A172 (cell line): ENCODE measurements at regions not wholly inside any gene's neighbourhood (a gene's known extent, or its start where the extent isn't known, plus 50 kb on each side); places are given as distances from the start of the nearest gene placed in this dataset.

ENCODE experiments used
- DNase-seq: peaks from one replicate; pipeline ENCODE4 v3.0.0-alpha.2; 2015; ENCODE audit warnings: low spot score

- no peak for DNase-seq
Measured at GRCh38 chr12:34376133-34376799, 354.0 kb downstream of the ALG10 start.

GRCh38 chr12:34377243-34378035 is 355.1 kb downstream of the ALG10 start:
- no peak for DNase-seq

- no peak for DNase-seq
Measured at GRCh38 chr12:34379142-34379541, 356.8 kb downstream of the ALG10 start.

GRCh38 chr12:34384693-34385092 is 362.4 kb downstream of the ALG10 start:
- DNase-seq: no peak

- no peak for DNase-seq
Measured at GRCh38 chr12:34386016-34386415, 363.7 kb downstream of the ALG10 start.

- no peak for DNase-seq
Measured at GRCh38 chr12:34386621-34387255, 364.4 kb downstream of the ALG10 start.

- no peak for DNase-seq
Measured at GRCh38 chr12:34387711-34388635, 365.7 kb downstream of the ALG10 start.

GRCh38 chr12:34388636-34389377 is 366.5 kb downstream of the ALG10 start:
- DNase-seq: no peak

- no peak for DNase-seq
Measured at GRCh38 chr12:34389378-34390170, 367.3 kb downstream of the ALG10 start.

- no peak for DNase-seq
Measured at GRCh38 chr12:34390171-34390841, 368.0 kb downstream of the ALG10 start.

GRCh38 chr12:34390846-34391700 is 368.8 kb downstream of the ALG10 start:
- DNase-seq: no peak

- DNase-seq: no peak
Measured at GRCh38 chr12:34391771-34392581, 369.7 kb downstream of the ALG10 start.

GRCh38 chr12:34392741-34393085 is 370.4 kb downstream of the ALG10 start:
- no peak for DNase-seq

GRCh38 chr12:34393086-34393820 is 371.0 kb downstream of the ALG10 start:
- no peak for DNase-seq

- no peak for DNase-seq
Measured at GRCh38 chr12:34393821-34394150, 371.5 kb downstream of the ALG10 start.

- no peak for DNase-seq
Measured at GRCh38 chr12:34394211-34395055, 372.1 kb downstream of the ALG10 start.
